ENCODE measurements at regions not wholly inside any gene's neighbourhood (a gene's known extent, or its start where the extent isn't known, plus 50 kb on each side); places are given as distances from the start of the nearest gene placed in this dataset.

GRCh38 chr14:42909659-42910058, 1303.0 kb downstream of the LRFN5 start:
- H3K27me3 ChIP-seq, result no peaks in the 10 kb centered on the region
- TF ChIP-seq POLR2A (IDR thresholded peaks at IDR 0.05) (no peak), CTCF (IDR thresholded peaks at IDR 0.05) (no peak)
- WGBS, 4 donors, result 90 to 93% (median 92%) methylated on average over 1 of the region's 1 CpG
- peaks cover 0 to 8% (median 0%) of the 10 kb centered on the region in 12 donors for H3K9me3 ChIP-seq
- H3K4me3 ChIP-seq, result no peak overlapping the region
- H3K27ac ChIP-seq, result no peak overlapping the region
- DNase-seq (no peak), ATAC-seq (no peak)
- intact Hi-C loops (cut with DNase I), result no loop called here
- H3K36me3 ChIP-seq, result no peaks in the 10 kb centered on the region
- H3K4me1 ChIP-seq, result no peaks in the 10 kb centered on the region

GRCh38 chr14:42893183-42893582, 1286.5 kb downstream of the LRFN5 start:
- intact Hi-C loops (cut with DNase I), result no loop called here
- no peak for TF ChIP-seq POLR2A (IDR thresholded peaks at IDR 0.05)
- no peak for TF ChIP-seq CTCF (IDR thresholded peaks at IDR 0.05)
- WGBS, 4 donors, result 0 to 66% (median 29%) methylated on average over 1 of the region's 1 CpG
- H3K27ac ChIP-seq, result no peak overlapping the region
- H3K9me3 ChIP-seq, result peaks cover 0 to 7% (median 0%) of the 10 kb centered on the region in 12 donors
- DNase-seq (no peak), ATAC-seq (no peak)
- no peaks in the 10 kb centered on the region for H3K27me3 ChIP-seq
- no peak overlapping the region for H3K4me3 ChIP-seq
- H3K4me1 ChIP-seq, result no peaks in the 10 kb centered on the region
- no peaks in the 10 kb centered on the region for H3K36me3 ChIP-seq

- intact Hi-C loops (cut with DNase I), result no loop called here
- no peak for DNase-seq
- no peaks in the 10 kb centered on the region for H3K27me3 ChIP-seq
These were observed 1277.4 kb downstream of the LRFN5 start for GRCh38 chr14:42884100-42884499.

GRCh38 chr14:42877716-42878115, 1271.0 kb downstream of the LRFN5 start:
- no peaks in the 10 kb centered on the region for H3K4me1 ChIP-seq
- no peaks in the 10 kb centered on the region for H3K27me3 ChIP-seq
- TF ChIP-seq POLR2A (IDR thresholded peaks at IDR 0.05) (no peak), CTCF (IDR thresholded peaks at IDR 0.05) (no peak)
- ATAC-seq (no peak), DNase-seq (no peak)
- intact Hi-C loops (cut with DNase I), result no loop called here
- H3K4me3 ChIP-seq, result no peak overlapping the region
- no peak overlapping the region for H3K27ac ChIP-seq
- WGBS, 4 donors, result 90 to 96% (median 94%) methylated on average over 1 of the region's 1 CpG
- no peaks in the 10 kb centered on the region for H3K9me3 ChIP-seq
- H3K36me3 ChIP-seq, result no peaks in the 10 kb centered on the region

More at GRCh38 chr14:42884100-42884499, 1277.4 kb downstream of the LRFN5 start:
- Histone ChIP-seq H3K9me3 (peaks cover 0 to 7% (median 0%) of the 10 kb centered on the region in 12 donors), H3K36me3 (no peaks in the 10 kb centered on the region), H3K4me3 (no peak overlapping the region), H3K27ac (no peak overlapping the region), H3K4me1 (no peaks in the 10 kb centered on the region)
- TF ChIP-seq POLR2A (IDR thresholded peaks at IDR 0.05) (no peak), CTCF (IDR thresholded peaks at IDR 0.05) (no peak)
- no peak for ATAC-seq
